GM12873 (cell line): ENCODE measurements at regions not wholly inside any gene's neighbourhood (a gene's known extent, or its start where the extent isn't known, plus 50 kb on each side); places are given as distances from the start of the nearest gene placed in this dataset.

Experiments used
- CTCF ChIP-seq: IDR thresholded peaks from 2 replicates; pipeline ENCODE4 v1.5.1; 2012; ENCODE audit warnings: low read depth, mild to moderate bottlenecking, moderate library complexity, low read length, control low read depth; ENCODE audit not compliant: insufficient read depth; ENCODE audit errors: missing control alignments

- TF ChIP-seq CTCF, result no peak
Measured at GRCh38 chr13:106799781-106800335, 231.9 kb upstream of the ARGLU1 start.

- no peak for TF ChIP-seq CTCF
Measured at GRCh38 chr13:106797081-106797640, 229.2 kb upstream of the ARGLU1 start.

- no peak for TF ChIP-seq CTCF
Measured at GRCh38 chr13:106796280-106797047, 228.5 kb upstream of the ARGLU1 start.

GRCh38 chr13:106795847-106796246 is 227.9 kb upstream of the ARGLU1 start:
- TF ChIP-seq CTCF, result no peak

- no peak for TF ChIP-seq CTCF
Measured at GRCh38 chr13:106794117-106794516, 226.2 kb upstream of the ARGLU1 start.

- TF ChIP-seq CTCF, result no peak
Measured at GRCh38 chr13:106789911-106790310, 222.0 kb upstream of the ARGLU1 start.

- TF ChIP-seq CTCF, result no peak
Measured at GRCh38 chr13:106786006-106786563, 218.1 kb upstream of the ARGLU1 start.
